HEK293T (cell line): ENCODE measurements at regions not wholly inside any gene's neighbourhood (a gene's known extent, or its start where the extent isn't known, plus 50 kb on each side); places are given as distances from the start of the nearest gene placed in this dataset.

Experiments used
- CTCF ChIA-PET: fragments of 350-600 bp; formaldehyde crosslinking; extraction: SDS; loops from one replicate; lab custom pipeline; 2021; ENCODE audit warnings: antibody characterized with exemption, inconsistent platforms; lab: Yijun Ruan, JAX
- POLR2A ChIA-PET: fragments of 350-600 bp; formaldehyde crosslinking; extraction: SDS; loops from one replicate; lab custom pipeline; 2020; ENCODE audit warnings: antibody characterized with exemption, inconsistent platforms; lab: Yijun Ruan, JAX
- DNase-seq: peaks from one replicate; pipeline ENCODE4 v3.0.0; 2012; ENCODE audit warnings: mixed read lengths; ENCODE audit errors: extremely low spot score
- ARNT ChIP-seq: fragments of 450-650 bp; IDR thresholded peaks from 2 replicates; pipeline ENCODE4 v1.6.1; 2017; ENCODE audit warnings: mild to moderate bottlenecking
- BHLHE40 ChIP-seq: fragments of 450-650 bp; IDR thresholded peaks from 2 replicates; pipeline ENCODE4 v1.6.1; 2016; ENCODE audit warnings: mild to moderate bottlenecking, moderate library complexity, borderline replicate concordance
- CTBP1 ChIP-seq: fragments of 450-650 bp; IDR thresholded peaks from 2 replicates; pipeline ENCODE4 v1.6.1; 2016; ENCODE audit warnings: borderline replicate concordance
- ELF4 ChIP-seq: fragments of 450-650 bp; IDR thresholded peaks from 2 replicates; pipeline ENCODE4 v1.6.1; 2017; ENCODE audit warnings: antibody characterized with exemption
- FOXA1 ChIP-seq: fragments of 450-650 bp; IDR thresholded peaks from 2 replicates; pipeline ENCODE4 v1.6.1; 2016; ENCODE audit warnings: mild to moderate bottlenecking
- FOXK2 ChIP-seq: fragments of 450-650 bp; IDR thresholded peaks from 2 replicates; pipeline ENCODE4 v1.6.1; 2016; ENCODE audit warnings: mild to moderate bottlenecking
- FOXM1 ChIP-seq: fragments of 450-650 bp; IDR thresholded peaks from 2 replicates; pipeline ENCODE4 v1.6.1; 2017; ENCODE audit warnings: mild to moderate bottlenecking, borderline replicate concordance
- HDGF ChIP-seq: fragments of 450-650 bp; IDR thresholded peaks from 2 replicates; pipeline ENCODE4 v1.6.1; 2017; ENCODE audit warnings: antibody characterized with exemption, borderline replicate concordance
- L3MBTL2 ChIP-seq: fragments of 450-650 bp; conservative IDR thresholded peaks from 2 replicates; pipeline ENCODE4 v1.6.1; 2016; ENCODE audit warnings: mild to moderate bottlenecking
- LEF1 ChIP-seq: fragments of 450-650 bp; IDR thresholded peaks from 2 replicates; pipeline ENCODE4 v1.6.1; 2017; ENCODE audit warnings: mild to moderate bottlenecking, borderline replicate concordance
- NFRKB ChIP-seq: fragments of 450-650 bp; IDR thresholded peaks from 2 replicates; pipeline ENCODE4 v1.6.1; 2016; ENCODE audit warnings: mild to moderate bottlenecking, moderate library complexity
- PKNOX1 ChIP-seq: fragments of 450-650 bp; IDR thresholded peaks from 2 replicates; pipeline ENCODE4 v1.6.1; 2016
- SP1 ChIP-seq: fragments of 450-650 bp; IDR thresholded peaks from 2 replicates; pipeline ENCODE4 v1.6.1; 2017
- SUZ12 ChIP-seq: fragments of 450-650 bp; IDR thresholded peaks from 2 replicates; pipeline ENCODE4 v1.6.1; 2016; ENCODE audit warnings: mild to moderate bottlenecking
- TARDBP ChIP-seq: fragments of 450-650 bp; IDR thresholded peaks from 2 replicates; pipeline ENCODE4 v1.6.1; 2016
- ZNF384 ChIP-seq: fragments of 450-650 bp; IDR thresholded peaks from 2 replicates; pipeline ENCODE4 v1.6.1; 2016

- TF ChIP-seq ARNT = no peak
- TF ChIP-seq FOXA1 = no peak
- no peak for TF ChIP-seq PKNOX1
- no peak for TF ChIP-seq FOXK2
- TF ChIP-seq NFRKB = no peak
- no peak for TF ChIP-seq ELF4
- TF ChIP-seq TARDBP = no peak
- TF ChIP-seq L3MBTL2 = no peak
- TF ChIP-seq BHLHE40 = no peak
- TF ChIP-seq SP1 = no peak
- TF ChIP-seq HDGF = no peak
- no peak for TF ChIP-seq FOXM1
- TF ChIP-seq ZNF384 = no peak
- POLR2A ChIA-PET = no interaction called here
- no peak for DNase-seq
- CTCF ChIA-PET = no interaction called here
Measured at GRCh38 chr5:167177736-167178135, 1113.7 kb upstream of the WWC1 start.

GRCh38 chr5:167180906-167181305 lies 1110.5 kb upstream of the WWC1 start:
- ChIA-PET POLR2A (no interaction called here), CTCF (no interaction called here)
- no peak for TF ChIP-seq PKNOX1
- TF ChIP-seq FOXA1 = no peak
- no peak for TF ChIP-seq ARNT
- no peak for TF ChIP-seq SP1
- no peak for TF ChIP-seq CTBP1
- no peak for TF ChIP-seq BHLHE40
- no peak for TF ChIP-seq HDGF
- TF ChIP-seq L3MBTL2 = no peak
- TF ChIP-seq ELF4 = no peak
- no peak for TF ChIP-seq FOXK2
- no peak for TF ChIP-seq ZNF384
- no peak for TF ChIP-seq NFRKB
- no peak for TF ChIP-seq LEF1
- TF ChIP-seq TARDBP = no peak
- TF ChIP-seq SUZ12 = no peak
- no peak for TF ChIP-seq FOXM1
- DNase-seq = no peak

- TF ChIP-seq ZNF384 (no peak), HDGF (no peak), CTBP1 (no peak), SUZ12 (no peak), LEF1 (no peak), FOXA1 (no peak), BHLHE40 (no peak), PKNOX1 (no peak), TARDBP (no peak), FOXM1 (no peak), NFRKB (no peak), FOXK2 (no peak), ARNT (no peak), SP1 (no peak), ELF4 (no peak), L3MBTL2 (no peak)
- ChIA-PET POLR2A (no interaction called here), CTCF (no interaction called here)
- DNase-seq = no peak
Measured at GRCh38 chr5:167205881-167206280, 1085.6 kb upstream of the WWC1 start.

- CTCF ChIA-PET = no interaction called here
Measured at GRCh38 chr5:167207081-167207480, 1084.4 kb upstream of the WWC1 start.

GRCh38 chr5:167208911-167209310 lies 1082.5 kb upstream of the WWC1 start:
- no peak for DNase-seq
- ChIA-PET POLR2A (no interaction called here), CTCF (no interaction called here)
- TF ChIP-seq FOXM1 (no peak), SUZ12 (no peak), L3MBTL2 (no peak), NFRKB (no peak), HDGF (no peak), LEF1 (no peak), PKNOX1 (no peak), TARDBP (no peak), ELF4 (no peak), SP1 (no peak), FOXK2 (no peak), ZNF384 (no peak), FOXA1 (no peak), ARNT (no peak)

More at GRCh38 chr5:167207081-167207480, 1084.4 kb upstream of the WWC1 start:
- TF ChIP-seq FOXA1 (no peak), ARNT (no peak), ELF4 (no peak)
- POLR2A ChIA-PET = no interaction called here
- DNase-seq = no peak

GRCh38 chr5:167217097-167217743 lies 1074.2 kb upstream of the WWC1 start:
- DNase-seq = no peak
- ChIA-PET CTCF (interaction anchor here (0.6 kb wide), 1 partner anchor 20 kb away, joined by 3 read pairs; no protein-coding TSS in a partner anchor), POLR2A (no interaction called here)
- TF ChIP-seq SP1 (no peak), TARDBP (no peak), NFRKB (no peak), LEF1 (no peak), FOXK2 (no peak), FOXM1 (no peak), ZNF384 (no peak), L3MBTL2 (no peak), HDGF (no peak), BHLHE40 (no peak), CTBP1 (no peak), PKNOX1 (no peak), SUZ12 (no peak)
